Transverse colon (tissue), 4 donors: ENCODE measurements at regions not wholly inside any gene's neighbourhood (a gene's known extent, or its start where the extent isn't known, plus 50 kb on each side); places are given as distances from the start of the nearest gene placed in this dataset.
A peak's percentile ranks its signal among the peaks of the same experiment; 100 is the strongest.
"Not testable (repeated sequence)": the region's sequence is repeated elsewhere in the genome, so short reads cannot be mapped to it uniquely, and the experiment has no call there.

ENCODE experiments used
- DNase-seq: peaks from one replicate; pipeline ENCODE4 v3.0.0-alpha.2; 2019
- H3K27ac ChIP-seq, 4 donors: fragments of 200-600 bp; sonication (generic); 2 replicates each; pipeline ENCODE4 v1.5.1; 2016 to 2018; ENCODE audit warnings: inconsistent platforms in 4 of 4
- H3K27me3 ChIP-seq: fragments of 200-600 bp; sonication (generic); 2 replicates; pipeline ENCODE4 v1.5.1; 2017; ENCODE audit warnings: inconsistent platforms
- H3K36me3 ChIP-seq, 4 donors: fragments of 200-600 bp; sonication (generic); 2 replicates each; pipeline ENCODE4 v1.5.1; 2017 to 2019; ENCODE audit warnings: inconsistent platforms in 4 of 4
- H3K4me1 ChIP-seq, 4 donors: fragments of 200-600 bp; sonication (generic); 2 replicates each; pipeline ENCODE4 v1.5.1; 2017 to 2020; ENCODE audit warnings: inconsistent platforms in 4 of 4
- H3K4me3 ChIP-seq, 4 donors: fragments of 200-600 bp; sonication (generic); 1 replicate in 1 of 4; 2 replicates in 3 of 4; pipeline versions ENCODE4 v1.5.1 to v1.6.1; 2017 to 2019; ENCODE audit warnings: inconsistent platforms in 4 of 4
- H3K9me3 ChIP-seq, 2 donors: fragments of 200-600 bp; sonication (generic); 2 replicates each; pipeline ENCODE4 v1.5.1; 2017 to 2019; ENCODE audit warnings: inconsistent platforms in 2 of 2
- CTCF ChIP-seq, 5 experiments: fragments of 200-600 bp in 3 of 5; fragments of 450-650 bp in 2 of 5; sonication (generic) in 3 of 5; IDR thresholded peaks; 1 replicate in 2 of 5; 2 replicates in 3 of 5; pipeline ENCODE4 v1.5.1; 2016 to 2017; ENCODE audit warnings: antibody characterized with exemption in 5 of 5, inconsistent platforms in 3 of 5, mild to moderate bottlenecking in 2 of 5, moderate library complexity in 1 of 5
- EP300 ChIP-seq: sonication (generic); formaldehyde crosslinking; IDR thresholded peaks from one replicate; pipeline ENCODE4 v1.6.1; 2017; ENCODE audit warnings: antibody characterized with exemption, low read depth
- POLR2A ChIP-seq: fragments of 450-650 bp; IDR thresholded peaks from one replicate; pipeline ENCODE4 v1.6.1; 2016; ENCODE audit warnings: antibody characterized with exemption, mild to moderate bottlenecking, moderate library complexity
- POLR2AphosphoS5 ChIP-seq, 3 donors: sonication (generic); formaldehyde crosslinking; IDR thresholded peaks; one replicate each; pipeline ENCODE4 v1.6.1; 2016; ENCODE audit warnings: antibody characterized with exemption in 3 of 3
- whole genome bisulfite sequencing, 2 donors: methylation state at CpG; one replicate each; pipeline ENCODE4 v1.1.5; 2018; ENCODE audit warnings: low coverage in 1 of 2; 5-methylcytosine and 5-hydroxymethylcytosine counted together
- in situ Hi-C, 4 donors: fragments of 200-750 bp; cut with MboI; loops; one replicate each; pipeline versions ENCODE4 v1.15.0 to v1.15.1; 2017; ENCODE audit warnings: low sequenced_read_pairs in 3 of 4, low pct_ligation_motif_present in 1 of 4, low pct_unique_long_range_greater_than_20kb in 1 of 4
- intact Hi-C: fragments of 100-400 bp; cut with DNase I; formaldehyde crosslinking; loops from one replicate; pipeline ENCODE4 v1.15.1; 2023; ENCODE audit warnings: low total_unique reads

GRCh38 chrX:75609406-75609805 is 86.6 kb upstream of the ZDHHC15 start:
- no peaks in the 10 kb centered on the region for H3K27me3 ChIP-seq
- H3K9me3 ChIP-seq, result no peaks in the 10 kb centered on the region
- H3K4me1 ChIP-seq, result no peaks in the 10 kb centered on the region
- no peak for DNase-seq
- WGBS, 2 donors, result 65% methylated on average over 5 of the region's 5 CpGs; no CpG with 5 or more reads in 1 of the 2 donors
- H3K27ac ChIP-seq, result no peak overlapping the region
- no peaks in the 10 kb centered on the region for H3K36me3 ChIP-seq
- no peak for TF ChIP-seq CTCF (IDR thresholded peaks at IDR 0.05)
- in situ Hi-C loops, result no loop called here
- no peak overlapping the region for H3K4me3 ChIP-seq
- intact Hi-C loops, result no loop called here

DNA sequence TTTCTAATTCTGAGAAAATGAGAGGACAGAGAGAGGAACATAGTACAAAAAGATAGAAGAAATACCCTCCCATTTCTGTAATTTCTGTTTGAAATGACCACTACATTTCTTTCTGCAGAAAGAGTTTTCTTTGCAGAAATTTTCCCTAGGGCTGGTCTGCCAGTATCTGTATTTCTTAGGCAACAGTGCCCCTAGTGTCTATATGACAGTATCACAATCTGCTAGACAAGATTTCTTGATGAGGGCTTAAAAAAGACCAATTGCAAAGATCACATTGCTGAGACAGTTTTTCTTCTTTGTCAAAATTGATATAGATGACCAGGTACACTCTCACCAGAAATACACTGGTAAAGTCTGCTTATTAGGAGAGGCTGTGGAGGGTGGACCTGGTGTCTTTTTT is 81.0 kb upstream of the ZDHHC15 start:
- in situ Hi-C loops, result no loop called here
- no peaks in the 10 kb centered on the region for H3K9me3 ChIP-seq
- intact Hi-C loops, result no loop called here
- no peaks in the 10 kb centered on the region for H3K27me3 ChIP-seq
- H3K36me3 ChIP-seq, result no peaks in the 10 kb centered on the region
- no peak overlapping the region for H3K27ac ChIP-seq
- no peaks in the 10 kb centered on the region for H3K4me1 ChIP-seq
- DNase-seq, result no peak
- no peak for TF ChIP-seq POLR2AphosphoS5 (IDR thresholded peaks at IDR 0.05)
- TF ChIP-seq CTCF (IDR thresholded peaks at IDR 0.05), result peak; percentile 42 to 70 (median 48)
- H3K4me3 ChIP-seq, result no peak overlapping the region

GRCh38 chrX:75602022-75602421 is 79.2 kb upstream of the ZDHHC15 start:
- H3K27me3 ChIP-seq, H3K9me3 ChIP-seq, H3K4me3 ChIP-seq, H3K4me1 ChIP-seq, DNase-seq, H3K36me3 ChIP-seq, H3K27ac ChIP-seq, in situ Hi-C loops, intact Hi-C loops: not testable (repeated sequence)
- WGBS, 2 donors, result 88% methylated on average over 12 of the region's 12 CpGs; no CpG with 5 or more reads in 1 of the 2 donors

DNA sequence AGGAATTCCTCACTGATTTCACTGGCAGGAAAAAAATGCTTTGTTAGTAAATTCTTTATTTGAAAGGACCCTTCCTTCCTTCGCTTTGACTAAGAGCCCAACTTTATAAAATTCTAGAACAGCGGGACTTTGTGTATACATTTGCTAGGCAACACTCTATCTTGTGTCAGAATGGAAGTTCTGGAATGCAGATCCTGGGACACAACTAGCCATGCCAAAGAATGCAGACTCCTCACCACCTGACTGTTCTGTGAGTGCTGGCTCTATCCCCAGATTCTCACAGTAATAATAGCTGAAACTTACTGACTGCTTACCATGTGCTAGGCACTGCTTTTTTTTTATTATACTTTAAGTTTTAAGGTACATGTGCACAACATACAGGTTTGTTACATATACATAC is 73.3 kb upstream of the ZDHHC15 start:
- DNase-seq, result no peak
- TF ChIP-seq POLR2AphosphoS5 (IDR thresholded peaks at IDR 0.05) (no peak), CTCF (IDR thresholded peaks at IDR 0.05) (no peak), EP300 (no peak), POLR2A (no peak)
- Histone ChIP-seq H3K27ac (no peak overlapping the region), H3K4me1 (no peaks in the 10 kb centered on the region), H3K27me3 (no peaks in the 10 kb centered on the region), H3K9me3 (no peaks in the 10 kb centered on the region), H3K36me3 (no peaks in the 10 kb centered on the region), H3K4me3 (no peak overlapping the region)
- in situ Hi-C loops (no loop called here), intact Hi-C loops (no loop called here)
- 40 to 63% methylated on average over 1 to 2 of the region's 2 CpGs for WGBS, 2 donors

GRCh38 chrX:75593186-75593585 is 70.3 kb upstream of the ZDHHC15 start:
- DNase-seq, H3K4me3 ChIP-seq, intact Hi-C loops, in situ Hi-C loops, H3K9me3 ChIP-seq, H3K4me1 ChIP-seq, H3K36me3 ChIP-seq, H3K27me3 ChIP-seq, H3K27ac ChIP-seq: not testable (repeated sequence)
- WGBS, 2 donors, result 85 to 100% methylated on average over 3 to 7 of the region's 7 CpGs
